ENCODE measurements at regions not wholly inside any gene's neighbourhood (a gene's known extent, or its start where the extent isn't known, plus 50 kb on each side); places are given as distances from the start of the nearest gene placed in this dataset.

DNA sequence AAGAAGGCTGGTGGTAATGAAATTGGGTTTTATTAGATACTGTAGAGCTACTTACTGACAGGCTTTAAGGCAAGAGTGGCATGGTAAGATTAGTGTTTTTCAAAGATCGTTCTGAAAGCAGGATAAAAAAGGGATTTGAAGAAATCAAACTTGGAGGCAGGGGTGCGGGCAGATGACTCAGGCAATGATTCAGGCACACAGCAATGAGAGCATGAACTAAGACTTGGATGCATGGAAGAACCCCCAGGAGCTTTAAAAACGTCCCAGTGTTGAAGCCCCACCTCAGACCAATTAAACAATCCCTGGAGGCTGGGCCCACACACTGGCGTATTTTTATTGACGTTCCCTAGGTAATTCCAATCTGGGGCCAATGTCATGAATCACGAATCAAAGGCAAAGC, 102.5 kb downstream of the SREK1 start:
- Histone ChIP-seq H4K5ac (ENCODE audit: insufficient read length, low read depth, low read length) (no peak overlapping the region), H2BK20ac (ENCODE audit: low read depth, low read length, poor library complexity, severe bottlenecking) (no peak overlapping the region), H4K91ac (ENCODE audit: insufficient read length, low read depth, low read length) (no peak overlapping the region), H3K4me1 (ENCODE audit: insufficient read depth, low read length) (peaks cover 6% of the 10 kb centered on the region; the same call in 1 of the 2 replicates), H3K9me3 (ENCODE audit: control insufficient read depth, low read depth, low read length) (no peaks in the 10 kb centered on the region), H3K18ac (ENCODE audit: insufficient read length, low read depth, low read length) (no peak overlapping the region), H2AK5ac (ENCODE audit: insufficient read length, low read length) (no peak overlapping the region), H3K56ac (ENCODE audit: insufficient read length, low read depth, low read length) (no peak overlapping the region), H4K20me1 (ENCODE audit: control insufficient read depth, insufficient read depth, insufficient read length) (no peaks in the 10 kb centered on the region), H3K79me2 (ENCODE audit: insufficient read depth, low read length) (no peaks in the 10 kb centered on the region), H3K79me1 (ENCODE audit: insufficient read depth, low read depth, low read length, poor library complexity, severe bottlenecking) (no peaks in the 10 kb centered on the region), H2BK120ac (ENCODE audit: low read depth, low read length, poor library complexity, severe bottlenecking) (no peak overlapping the region), H4K8ac (replicated peaks; ENCODE audit: insufficient read length, low read depth, low read length) (no peak overlapping the region), H2AFZ (ENCODE audit: low read length) (no peak overlapping the region), H2BK15ac (ENCODE audit: low read depth, low read length) (no peak overlapping the region), H3T11ph (ENCODE audit: low read length) (no peak overlapping the region), H2BK5ac (ENCODE audit: insufficient read length, low read length) (no peak overlapping the region), H3K9ac (ENCODE audit: extremely low read depth, insufficient read length, low read length) (no peak overlapping the region), H3K23me2 (ENCODE audit: insufficient read length, low read depth, low read length, poor library complexity, severe bottlenecking) (no peaks in the 10 kb centered on the region), H3K27ac (ENCODE audit: insufficient read length, low read depth, low read length) (no peak overlapping the region), H3K14ac (ENCODE audit: insufficient read depth, low read length) (no peak overlapping the region), H3K4me2 (ENCODE audit: insufficient read depth, insufficient read length, low read length) (no peak overlapping the region), H3K4ac (ENCODE audit: low read depth, low read length) (no peak overlapping the region), H3K27me3 (ENCODE audit: insufficient read depth, low read length) (no peaks in the 10 kb centered on the region), H3K23ac (ENCODE audit: insufficient read length, low read depth, low read length) (no peak overlapping the region), H2BK12ac (ENCODE audit: insufficient read length, low read depth, low read length) (no peak overlapping the region)
- peaks cover 8 to 12% of the 10 kb centered on the region in 2 experiments for H3K4me1 Mint-ChIP-seq
- WGBS (ENCODE audit: extremely low coverage, insufficient read length, low lambda C conversion rate), result no CpG with 5 or more reads among the region's 6 CpGs
- DNase-seq, result no peak
- no peaks in the 10 kb centered on the region for H3K36me3 Mint-ChIP-seq (ENCODE audit: insufficient read depth in 1 of 3, low read depth in 3 of 3)
- TF ChIP-seq, protein P1, sequence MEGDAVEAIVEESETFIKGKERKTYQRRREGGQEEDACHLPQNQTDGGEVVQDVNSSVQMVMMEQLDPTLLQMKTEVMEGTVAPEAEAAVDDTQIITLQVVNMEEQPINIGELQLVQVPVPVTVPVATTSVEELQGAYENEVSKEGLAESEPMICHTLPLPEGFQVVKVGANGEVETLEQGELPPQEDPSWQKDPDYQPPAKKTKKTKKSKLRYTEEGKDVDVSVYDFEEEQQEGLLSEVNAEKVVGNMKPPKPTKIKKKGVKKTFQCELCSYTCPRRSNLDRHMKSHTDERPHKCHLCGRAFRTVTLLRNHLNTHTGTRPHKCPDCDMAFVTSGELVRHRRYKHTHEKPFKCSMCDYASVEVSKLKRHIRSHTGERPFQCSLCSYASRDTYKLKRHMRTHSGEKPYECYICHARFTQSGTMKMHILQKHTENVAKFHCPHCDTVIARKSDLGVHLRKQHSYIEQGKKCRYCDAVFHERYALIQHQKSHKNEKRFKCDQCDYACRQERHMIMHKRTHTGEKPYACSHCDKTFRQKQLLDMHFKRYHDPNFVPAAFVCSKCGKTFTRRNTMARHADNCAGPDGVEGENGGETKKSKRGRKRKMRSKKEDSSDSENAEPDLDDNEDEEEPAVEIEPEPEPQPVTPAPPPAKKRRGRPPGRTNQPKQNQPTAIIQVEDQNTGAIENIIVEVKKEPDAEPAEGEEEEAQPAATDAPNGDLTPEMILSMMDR (conservative IDR thresholded peaks at IDR 0.05), result no peak
- H3K4me3 Mint-ChIP-seq, result no peak overlapping the region
- no peaks in the 10 kb centered on the region for H3K9me3 Mint-ChIP-seq
- H3K27me3 Mint-ChIP-seq (ENCODE audit: low read depth), result no peaks in the 10 kb centered on the region
- no peak overlapping the region for H3K27ac Mint-ChIP-seq

All from H9 (cell line).